ENCODE measurements at regions not wholly inside any gene's neighbourhood (a gene's known extent, or its start where the extent isn't known, plus 50 kb on each side); places are given as distances from the start of the nearest gene placed in this dataset.
A peak's percentile ranks its signal among the peaks of the same experiment; 100 is the strongest.

DNA sequence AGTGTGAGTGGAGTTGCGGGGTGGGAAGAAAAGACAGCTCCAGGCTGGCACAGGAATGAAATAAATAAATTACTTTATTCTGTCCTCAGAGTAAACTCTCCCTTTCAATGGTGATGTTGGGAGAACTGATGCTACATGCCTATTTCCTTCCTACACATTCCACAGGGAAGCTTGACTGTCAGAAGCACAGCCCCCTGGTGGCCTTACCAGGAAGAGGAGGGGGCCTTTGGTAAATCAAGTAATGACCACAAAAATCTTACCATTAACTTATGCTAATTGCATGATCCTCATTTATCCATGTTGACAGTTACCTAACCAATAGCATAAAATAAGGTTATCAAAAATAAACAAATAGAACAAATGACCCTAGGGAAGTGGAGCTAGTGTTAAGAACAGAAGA is 605.0 kb upstream of the PKN2 start:
- TF ChIP-seq POLR2A (IDR thresholded peaks at IDR 0.05) = no peak
- TF ChIP-seq, protein P1, sequence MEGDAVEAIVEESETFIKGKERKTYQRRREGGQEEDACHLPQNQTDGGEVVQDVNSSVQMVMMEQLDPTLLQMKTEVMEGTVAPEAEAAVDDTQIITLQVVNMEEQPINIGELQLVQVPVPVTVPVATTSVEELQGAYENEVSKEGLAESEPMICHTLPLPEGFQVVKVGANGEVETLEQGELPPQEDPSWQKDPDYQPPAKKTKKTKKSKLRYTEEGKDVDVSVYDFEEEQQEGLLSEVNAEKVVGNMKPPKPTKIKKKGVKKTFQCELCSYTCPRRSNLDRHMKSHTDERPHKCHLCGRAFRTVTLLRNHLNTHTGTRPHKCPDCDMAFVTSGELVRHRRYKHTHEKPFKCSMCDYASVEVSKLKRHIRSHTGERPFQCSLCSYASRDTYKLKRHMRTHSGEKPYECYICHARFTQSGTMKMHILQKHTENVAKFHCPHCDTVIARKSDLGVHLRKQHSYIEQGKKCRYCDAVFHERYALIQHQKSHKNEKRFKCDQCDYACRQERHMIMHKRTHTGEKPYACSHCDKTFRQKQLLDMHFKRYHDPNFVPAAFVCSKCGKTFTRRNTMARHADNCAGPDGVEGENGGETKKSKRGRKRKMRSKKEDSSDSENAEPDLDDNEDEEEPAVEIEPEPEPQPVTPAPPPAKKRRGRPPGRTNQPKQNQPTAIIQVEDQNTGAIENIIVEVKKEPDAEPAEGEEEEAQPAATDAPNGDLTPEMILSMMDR (IDR thresholded peaks at IDR 0.05) = peak in 1 of 3 experiments; percentile 12

DNA sequence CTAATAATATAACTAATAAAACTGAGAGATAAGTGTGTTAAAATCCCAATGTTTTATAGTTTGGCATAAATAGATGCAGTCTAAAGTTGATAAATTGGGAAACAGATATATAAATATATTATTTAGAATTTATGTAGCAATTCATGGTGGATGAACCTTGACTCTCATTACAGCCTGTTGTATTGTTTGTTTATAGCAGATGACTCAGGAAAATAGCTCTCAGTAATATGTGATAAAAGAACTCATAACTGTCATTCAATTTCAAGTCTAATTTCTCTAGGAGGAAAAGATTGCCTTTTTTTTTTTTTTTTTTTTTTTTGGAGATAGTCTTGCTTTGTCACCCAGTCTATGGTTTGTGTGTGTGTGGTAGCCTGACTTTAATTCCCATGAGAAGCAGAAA is 603.2 kb upstream of the PKN2 start:
- intact Hi-C loops (cut with DNase I; ENCODE audit: low total_unique reads) = no loop called here
- DNase-seq = no peak

More for the DNA sequence above, 605.0 kb upstream of the PKN2 start:
- Histone ChIP-seq H3K4me1 (no peaks in the 10 kb centered on the region), H3K9me3 (no peaks in the 10 kb centered on the region), H3K4me3 (no peak overlapping the region), H3K27me3 (no peaks in the 10 kb centered on the region), H3K36me3 (ENCODE audit: low read depth, missing control alignments) (no peaks in the 10 kb centered on the region), H3K27ac (no peak overlapping the region)
- intact Hi-C loops (cut with DNase I; ENCODE audit: low total_unique reads) = no loop called here
- 92 to 97% methylated on average over 1 of the region's 1 CpG for WGBS, 2 donors
- DNase-seq = no peak

DNA sequence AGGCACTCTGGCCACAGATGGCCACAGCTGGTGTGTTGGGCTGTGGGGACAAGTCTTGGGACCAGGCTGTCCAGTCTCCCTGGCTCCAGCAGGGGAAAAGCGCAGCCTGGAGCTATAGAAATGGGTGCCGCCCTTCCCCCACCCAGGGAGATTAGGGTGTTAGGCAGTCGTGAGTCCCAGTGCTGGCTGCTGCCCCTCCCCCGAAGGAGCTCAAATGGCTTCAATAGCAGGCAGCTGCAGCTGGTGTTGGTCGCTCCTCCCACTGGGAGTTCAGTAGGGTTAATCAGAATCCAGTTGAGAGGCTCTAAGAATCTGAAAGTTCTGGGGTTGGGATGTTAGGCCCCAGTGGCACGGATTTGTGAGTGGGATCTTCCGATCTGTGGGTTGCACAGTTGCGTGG is 595.6 kb upstream of the PKN2 start:
- TF ChIP-seq, protein P1 (IDR thresholded peaks at IDR 0.05) = no peak
- no peak for TF ChIP-seq POLR2A (IDR thresholded peaks at IDR 0.05)
- Histone ChIP-seq H3K4me3 (no peak overlapping the region), H3K27ac (no peak overlapping the region), H3K27me3 (no peaks in the 10 kb centered on the region), H3K36me3 (ENCODE audit: low read depth, missing control alignments) (no peaks in the 10 kb centered on the region), H3K9me3 (no peaks in the 10 kb centered on the region), H3K4me1 (no peaks in the 10 kb centered on the region)
- intact Hi-C loops (cut with DNase I; ENCODE audit: low total_unique reads) = no loop called here
- no peak for DNase-seq
- 84 to 96% methylated on average over 4 to 8 of the region's 8 CpGs for WGBS, 2 donors

More for the DNA sequence above, 603.2 kb upstream of the PKN2 start:
- Histone ChIP-seq H3K9me3 (no peaks in the 10 kb centered on the region), H3K36me3 (ENCODE audit: low read depth, missing control alignments) (no peaks in the 10 kb centered on the region), H3K4me3 (no peak overlapping the region), H3K27ac (no peak overlapping the region), H3K27me3 (no peaks in the 10 kb centered on the region), H3K4me1 (no peaks in the 10 kb centered on the region)
- TF ChIP-seq POLR2A (IDR thresholded peaks at IDR 0.05) = no peak
- TF ChIP-seq, protein P1 (IDR thresholded peaks at IDR 0.05) = no peak

DNA sequence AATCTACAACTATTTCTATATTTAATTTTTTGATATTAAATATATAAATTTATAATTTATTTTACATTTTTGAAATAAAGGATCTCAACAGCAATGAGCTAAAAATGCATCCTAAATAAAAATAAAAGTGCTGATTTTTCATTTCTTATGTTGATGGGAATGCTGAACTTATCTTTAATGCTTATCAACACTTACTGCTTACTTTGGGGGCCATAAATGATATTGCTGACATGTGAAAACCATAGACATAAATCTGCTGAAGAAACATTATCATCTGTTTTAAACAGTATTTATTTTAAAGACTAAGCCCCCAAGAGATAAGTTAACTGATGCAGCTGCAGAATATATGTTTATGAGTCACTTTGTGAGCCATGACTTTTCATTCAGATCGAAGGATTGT is 594.1 kb upstream of the PKN2 start:
- Histone ChIP-seq H3K36me3 (ENCODE audit: low read depth, missing control alignments) (no peaks in the 10 kb centered on the region), H3K4me1 (no peaks in the 10 kb centered on the region), H3K4me3 (no peak overlapping the region), H3K27ac (no peak overlapping the region), H3K27me3 (no peaks in the 10 kb centered on the region), H3K9me3 (no peaks in the 10 kb centered on the region)
- TF ChIP-seq, protein P1 (IDR thresholded peaks at IDR 0.05) = no peak
- TF ChIP-seq POLR2A (IDR thresholded peaks at IDR 0.05) = no peak
- intact Hi-C loops (cut with DNase I; ENCODE audit: low total_unique reads) = no loop called here
- no peak for DNase-seq
- WGBS, 2 donors = 0% methylated on average over 1 of the region's 1 CpG

DNA sequence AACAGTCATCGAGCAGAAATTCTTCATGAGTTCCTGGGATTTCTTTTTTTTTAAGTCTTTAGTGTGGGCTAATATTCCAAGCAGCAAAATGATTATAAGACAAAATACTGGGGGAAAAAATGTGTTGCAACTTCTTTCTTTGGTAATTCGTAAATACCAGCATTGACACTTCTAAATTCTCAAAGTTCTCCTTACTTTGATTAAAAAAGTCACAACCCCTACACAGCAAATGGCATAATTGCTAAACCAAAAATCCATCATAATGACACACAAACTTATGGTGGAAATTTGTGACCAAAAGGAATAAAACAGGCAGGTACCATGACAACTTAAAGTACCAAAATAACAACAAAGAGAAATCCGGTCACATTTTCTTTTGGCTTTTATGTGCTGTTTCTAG is 585.2 kb upstream of the PKN2 start:
- intact Hi-C loops (cut with DNase I; ENCODE audit: low total_unique reads) = no loop called here
- no peak overlapping the region for H3K4me3 ChIP-seq
- no peaks in the 10 kb centered on the region for H3K9me3 ChIP-seq
- no peaks in the 10 kb centered on the region for H3K36me3 ChIP-seq (ENCODE audit: low read depth, missing control alignments)
- no peaks in the 10 kb centered on the region for H3K27me3 ChIP-seq
- H3K4me1 ChIP-seq = no peaks in the 10 kb centered on the region
- DNase-seq = no peak
- TF ChIP-seq, protein P1 (IDR thresholded peaks at IDR 0.05) = no peak
- TF ChIP-seq POLR2A (IDR thresholded peaks at IDR 0.05) = no peak
- no peak overlapping the region for H3K27ac ChIP-seq
- 80 to 87% methylated on average over 3 of the region's 3 CpGs for WGBS, 2 donors

Measured in testis (tissue), 2 donors.